PC-9 (cell line): ENCODE measurements at regions not wholly inside any gene's neighbourhood (a gene's known extent, or its start where the extent isn't known, plus 50 kb on each side); places are given as distances from the start of the nearest gene placed in this dataset.

Source experiments
- BruUV-seq: library from RNA; stranded (reverse); fragments of 400-500 nt; replicated peaks from 2 replicates; lab custom pipeline; 2021; lab: Mats Ljungman, UMichigan
- CTCF ChIA-PET: fragments of 300-600 bp; sonication (Branson Sonifier 250); formaldehyde crosslinking; loops from one replicate; lab custom pipeline; 2022; ENCODE audit warnings: antibody characterized with exemption; lab: Charles Lee
- POLR2A ChIA-PET: fragments of 300-600 bp; sonication (Branson Sonifier 250); formaldehyde crosslinking; loops from one replicate; lab custom pipeline; 2022; ENCODE audit warnings: antibody characterized with exemption; ENCODE audit not compliant: unreplicated experiment; lab: Charles Lee
- DNase-seq, 2 experiments: peaks; one replicate each; pipeline versions ENCODE4 v3.0.0 to v3.0.0-alpha.2; 2015 to 2022; ENCODE audit warnings: mixed read lengths in 1 of 2
- H2AFZ ChIP-seq: fragments of 200-600 bp; sonication (generic); 2 replicates; pipeline ENCODE4 v1.8.1; 2017; ENCODE audit warnings: antibody characterized with exemption
- H3F3A ChIP-seq: fragments of 200-600 bp; sonication (generic); 2 replicates; pipeline ENCODE4 v1.8.1; 2017; ENCODE audit warnings: antibody characterized with exemption, mild to moderate bottlenecking, low read depth; ENCODE audit not compliant: insufficient read depth
- H3K27ac ChIP-seq: fragments of 200-600 bp; sonication (generic); 2 replicates; pipeline ENCODE4 v1.6.1; 2016; ENCODE audit warnings: mixed run types
- H3K27me3 ChIP-seq: fragments of 200-600 bp; sonication (generic); 2 replicates; pipeline ENCODE4 v1.6.1; 2016; ENCODE audit warnings: low read depth, mixed run types; ENCODE audit not compliant: insufficient read depth
- H3K36me3 ChIP-seq: fragments of 200-600 bp; sonication (generic); 2 replicates; pipeline ENCODE4 v1.6.1; 2016; ENCODE audit warnings: low read depth, mixed run types
- H3K4me1 ChIP-seq: fragments of 200-600 bp; sonication (generic); replicated peaks from 2 replicates; pipeline ENCODE4 v1.6.1; 2016; ENCODE audit warnings: mixed run types; ENCODE audit not compliant: insufficient read depth
- H3K4me2 ChIP-seq: fragments of 200-600 bp; sonication (generic); 2 replicates; pipeline ENCODE4 v1.6.1; 2017; ENCODE audit warnings: mixed run types
- H3K4me3 ChIP-seq: fragments of 200-600 bp; sonication (generic); 2 replicates; pipeline ENCODE4 v1.6.1; 2016; ENCODE audit warnings: mixed run types
- H3K79me2 ChIP-seq: fragments of 200-600 bp; sonication (generic); 2 replicates; pipeline ENCODE4 v1.6.1; 2017; ENCODE audit warnings: low read depth, mixed run types
- H3K9me2 ChIP-seq: fragments of 200-600 bp; sonication (generic); 2 replicates; pipeline ENCODE4 v1.8.1; 2017; ENCODE audit warnings: mild to moderate bottlenecking; ENCODE audit not compliant: insufficient read depth
- H3K9me3 ChIP-seq: fragments of 200-600 bp; sonication (generic); 2 replicates; pipeline ENCODE4 v1.8.1; 2016; ENCODE audit warnings: low read depth; ENCODE audit not compliant: insufficient read depth
- H4K20me1 ChIP-seq: fragments of 200-600 bp; sonication (generic); 2 replicates; pipeline ENCODE4 v1.8.1; 2017; ENCODE audit not compliant: insufficient read depth
- CTCF ChIP-seq: fragments of 200-600 bp; sonication (generic); conservative IDR thresholded peaks from 2 replicates; pipeline ENCODE4 v1.6.1; 2017; ENCODE audit warnings: mixed run types, antibody characterized with exemption, mild to moderate bottlenecking, moderate library complexity
- EZH2 ChIP-seq: fragments of 200-600 bp; sonication (generic); IDR thresholded peaks from 2 replicates; pipeline ENCODE4 v1.8.0; 2017; ENCODE audit warnings: antibody characterized with exemption, low read depth
- intact Hi-C: fragments of 100-400 bp; cut with micrococcal nuclease; formaldehyde crosslinking; loops from one replicate; pipeline ENCODE4 v1.10.0; 2022; ENCODE audit not compliant: unreplicated experiment

DNA sequence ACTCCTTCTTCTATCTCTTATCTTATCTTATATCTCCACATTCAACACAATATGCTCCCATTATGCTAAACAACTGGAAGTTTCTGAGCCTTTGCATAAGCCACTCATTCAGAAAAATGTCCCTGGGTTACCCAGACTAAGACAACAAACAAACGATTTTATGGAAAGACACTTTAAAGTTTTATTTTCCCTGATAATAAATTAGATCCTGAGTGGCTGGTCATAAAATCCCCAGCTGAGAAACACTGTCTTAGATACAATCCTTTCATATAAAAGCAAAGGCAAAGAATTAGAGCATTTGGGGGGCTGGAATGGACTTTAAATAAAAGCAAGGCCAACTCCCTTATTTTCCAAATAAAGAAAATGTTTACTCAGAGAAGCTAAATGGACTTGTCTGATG lies 322.3 kb downstream of the GBE1 start:
- no peak overlapping the region for H3K4me3 ChIP-seq
- ChIA-PET POLR2A (no interaction called here), CTCF (no interaction called here)
- H3K4me2 ChIP-seq: no peak overlapping the region
- DNase-seq: no peak
- H3K27ac ChIP-seq: no peak overlapping the region
- H3K9me2 ChIP-seq: no peaks in the 10 kb centered on the region
- no peaks in the 10 kb centered on the region for H3F3A ChIP-seq
- H3K79me2 ChIP-seq: no peaks in the 10 kb centered on the region
- TF ChIP-seq CTCF (no peak), EZH2 (no peak)
- intact Hi-C loops: no loop called here
- no peaks in the 10 kb centered on the region for H3K27me3 ChIP-seq
- no peaks in the 10 kb centered on the region for H3K36me3 ChIP-seq
- no peaks in the 10 kb centered on the region for H3K4me1 ChIP-seq
- no peak overlapping the region for H2AFZ ChIP-seq
- no peaks in the 10 kb centered on the region for H4K20me1 ChIP-seq
- H3K9me3 ChIP-seq: no peaks in the 10 kb centered on the region
- BruUV-seq: no TSS peak

GRCh38 chr3:81437683-81438082 lies 323.8 kb downstream of the GBE1 start:
- Histone ChIP-seq H3K9me2 (no peaks in the 10 kb centered on the region), H3K4me3 (no peak overlapping the region), H3F3A (no peaks in the 10 kb centered on the region), H3K27ac (no peak overlapping the region), H3K79me2 (no peaks in the 10 kb centered on the region), H4K20me1 (no peaks in the 10 kb centered on the region), H3K4me1 (no peaks in the 10 kb centered on the region), H3K36me3 (no peaks in the 10 kb centered on the region), H2AFZ (no peak overlapping the region), H3K27me3 (no peaks in the 10 kb centered on the region), H3K9me3 (no peaks in the 10 kb centered on the region), H3K4me2 (no peak overlapping the region)
- no TSS peak for BruUV-seq
- intact Hi-C loops: no loop called here
- ChIA-PET CTCF (interaction anchor here (0.5 kb wide), 1 partner anchor 135 kb away, joined by 3 read pairs; no protein-coding TSS in a partner anchor), POLR2A (no interaction called here)
- no peak for TF ChIP-seq CTCF
- TF ChIP-seq EZH2: no peak
- no peak for DNase-seq

DNA sequence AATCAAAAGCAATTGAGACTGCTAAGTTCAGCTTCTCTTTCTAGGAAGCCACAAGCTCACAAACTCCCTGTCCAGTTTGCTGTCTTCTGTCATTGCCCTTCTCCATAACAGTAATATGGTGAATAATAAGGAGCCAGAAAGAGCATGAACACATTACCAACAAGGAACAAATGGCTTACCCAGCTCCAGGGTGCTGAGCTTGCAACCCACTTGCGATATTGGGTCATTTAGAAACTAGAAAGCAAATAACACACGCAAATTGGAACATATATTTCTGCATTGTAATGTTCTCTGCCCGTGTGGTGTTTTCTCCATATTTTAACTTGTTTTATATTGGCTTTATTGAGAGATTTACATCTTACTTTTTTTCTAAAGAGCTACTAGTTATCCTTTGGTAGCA lies 325.3 kb downstream of the GBE1 start:
- Histone ChIP-seq H3K4me3 (no peak overlapping the region), H3K79me2 (no peaks in the 10 kb centered on the region), H3K9me3 (no peaks in the 10 kb centered on the region), H3K4me1 (no peaks in the 10 kb centered on the region), H3K9me2 (no peaks in the 10 kb centered on the region), H2AFZ (no peak overlapping the region), H3K27me3 (no peaks in the 10 kb centered on the region), H3K36me3 (no peaks in the 10 kb centered on the region), H3K4me2 (no peak overlapping the region), H3F3A (no peaks in the 10 kb centered on the region), H4K20me1 (no peaks in the 10 kb centered on the region), H3K27ac (no peak overlapping the region)
- intact Hi-C loops: no loop called here
- no TSS peak for BruUV-seq
- POLR2A ChIA-PET: no interaction called here
- DNase-seq: no peak
- TF ChIP-seq CTCF: no peak
- TF ChIP-seq EZH2: no peak
- CTCF ChIA-PET: no interaction called here
